Keratinocyte (primary cell): ENCODE measurements at regions not wholly inside any gene's neighbourhood (a gene's known extent, or its start where the extent isn't known, plus 50 kb on each side); places are given as distances from the start of the nearest gene placed in this dataset.
"Not testable (repeated sequence)": the region's sequence is repeated elsewhere in the genome, so short reads cannot be mapped to it uniquely, and the experiment has no call there.

Source experiments
- DNase-seq: peaks from one replicate; pipeline ENCODE4 v3.0.0-alpha.2; 2011; ENCODE audit warnings: low read depth, missing footprints, low spot score
- FAIRE-seq: peaks from 2 replicates; lab custom pipeline; 2011; peaks lifted over from hg19 to GRCh38; lab: Jason Lieb, UNC
- H2AFZ ChIP-seq: 2 replicates; pipeline ENCODE4 v1.6.0; 2012; ENCODE audit warnings: low read length, control low read depth, inconsistent platforms; ENCODE audit not compliant: control insufficient read depth
- H3K27ac ChIP-seq: 2 replicates; pipeline ENCODE4 v1.5.1; 2011; ENCODE audit warnings: low read length; ENCODE audit not compliant: control insufficient read depth, insufficient read depth
- H3K27me3 ChIP-seq: 3 replicates; pipeline ENCODE4 v1.6.0; 2011; ENCODE audit warnings: low read length; ENCODE audit not compliant: control insufficient read depth, insufficient read depth; ENCODE audit errors: extremely low read depth
- H3K36me3 ChIP-seq, 2 experiments: 2 replicates in 1 of 2; 3 replicates in 1 of 2; pipeline ENCODE4 v1.5.1; 2011; ENCODE audit warnings: low read length in 2 of 2, mild to moderate bottlenecking in 1 of 2; ENCODE audit not compliant: control insufficient read depth in 2 of 2, insufficient read depth in 2 of 2; ENCODE audit errors: extremely low read depth in 1 of 2
- H3K4me1 ChIP-seq: 3 replicates; pipeline ENCODE4 v1.5.1; 2011; ENCODE audit warnings: low read length; ENCODE audit not compliant: control insufficient read depth, insufficient read depth; ENCODE audit errors: extremely low read depth
- H3K4me2 ChIP-seq: 3 replicates; pipeline ENCODE4 v1.6.0; 2011; ENCODE audit warnings: low read depth, low read length; ENCODE audit not compliant: control insufficient read depth, insufficient read depth; ENCODE audit errors: extremely low read depth
- H3K4me3 ChIP-seq, 3 experiments: fragments of 200-600 bp in 1 of 3; sonication (generic) in 1 of 3; 2 replicates in 2 of 3; 3 replicates in 1 of 3; pipeline ENCODE4 v1.5.1; 2011 to 2016; ENCODE audit warnings: low read length in 3 of 3, mild to moderate bottlenecking in 3 of 3, control low read depth in 2 of 3, inconsistent platforms in 1 of 3, low read depth in 1 of 3, mixed read lengths in 1 of 3, mixed run types in 1 of 3, moderate library complexity in 1 of 3; ENCODE audit not compliant: control insufficient read depth in 2 of 3, insufficient read depth in 2 of 3; ENCODE audit errors: extremely low read depth in 1 of 3
- H3K79me2 ChIP-seq: 2 replicates; pipeline ENCODE4 v1.6.0; 2012; ENCODE audit warnings: low read length; ENCODE audit not compliant: control insufficient read depth, insufficient read depth
- H3K9ac ChIP-seq: 3 replicates; pipeline ENCODE4 v1.6.0; 2011; ENCODE audit warnings: low read length; ENCODE audit not compliant: control insufficient read depth, insufficient read depth; ENCODE audit errors: extremely low read depth
- H3K9me1 ChIP-seq: 3 replicates; pipeline ENCODE4 v1.6.0; 2011; ENCODE audit warnings: low read length; ENCODE audit not compliant: control insufficient read depth, insufficient read depth; ENCODE audit errors: extremely low read depth
- H3K9me3 ChIP-seq: 2 replicates; pipeline ENCODE4 v1.5.1; 2012; ENCODE audit warnings: low read depth, low read length; ENCODE audit not compliant: control insufficient read depth
- H4K20me1 ChIP-seq: 3 replicates; pipeline ENCODE4 v1.6.0; 2011; ENCODE audit warnings: low read length; ENCODE audit not compliant: control insufficient read depth, insufficient read depth; ENCODE audit errors: extremely low read depth
- CTCF ChIP-seq, 3 experiments: IDR thresholded peaks in 1 of 3; conservative IDR thresholded peaks in 1 of 3; optimal IDR thresholded peaks in 1 of 3; 2 replicates in 2 of 3; 3 replicates in 1 of 3; pipeline versions ENCODE3 to v1.5.1; 2011; ENCODE audit warnings: low read length in 3 of 3, mild to moderate bottlenecking in 3 of 3, moderate library complexity in 2 of 3, control low read depth in 1 of 3, inconsistent platforms in 1 of 3; ENCODE audit not compliant: insufficient read depth in 2 of 3; ENCODE audit errors: extremely low read depth in 1 of 3
- EZH2 ChIP-seq: IDR thresholded peaks from one replicate; pipeline ENCODE4 v1.6.1; 2012; ENCODE audit warnings: inconsistent platforms, mild to moderate bottlenecking, low read length, moderate library complexity
- dilution Hi-C: fragments of 300-500 bp; cut with MboI; formaldehyde crosslinking; loops from one replicate; pipeline ENCODE4 v1.7.0; 2020; ENCODE audit warnings: low sequenced_read_pairs; ENCODE audit not compliant: extremely low pct_ligation_motif_present

GRCh38 chr17:73914536-73915274, 270.5 kb upstream of the SDK2 start:
- no peak overlapping the region for H3K4me3 ChIP-seq
- TF ChIP-seq EZH2: no peak
- no peak for TF ChIP-seq CTCF (optimal IDR thresholded peaks at IDR 0.05 in 1 of 3, IDR thresholded peaks at IDR 0.05 in 1 of 3, conservative IDR thresholded peaks at IDR 0.05 in 1 of 3; ENCODE audit: extremely low read depth in 1 of 3, insufficient read depth in 2 of 3, low read length in 3 of 3)
- H3K4me2 ChIP-seq: no peak overlapping the region
- no peaks in the 10 kb centered on the region for H3K4me1 ChIP-seq
- no peak overlapping the region for H3K27ac ChIP-seq
- DNase-seq (no peak), FAIRE-seq (no peak)
- no peaks in the 10 kb centered on the region for H3K9me1 ChIP-seq
- no peaks in the 10 kb centered on the region for H3K9me3 ChIP-seq
- no peak overlapping the region for H3K9ac ChIP-seq
- H3K79me2 ChIP-seq: no peaks in the 10 kb centered on the region
- no peaks in the 10 kb centered on the region for H3K27me3 ChIP-seq
- dilution Hi-C loops: no loop called here
- no peaks in the 10 kb centered on the region for H3K36me3 ChIP-seq
- no peaks in the 10 kb centered on the region for H4K20me1 ChIP-seq
- H2AFZ ChIP-seq: no peak overlapping the region

- H3K36me3 ChIP-seq, DNase-seq, H3K9me3 ChIP-seq, H3K4me3 ChIP-seq, FAIRE-seq, H4K20me1 ChIP-seq, H3K4me2 ChIP-seq, H3K4me1 ChIP-seq, H3K9ac ChIP-seq, H3K9me1 ChIP-seq, H3K27ac ChIP-seq, H3K79me2 ChIP-seq, H3K27me3 ChIP-seq, dilution Hi-C loops, H2AFZ ChIP-seq: not testable (repeated sequence)
These were observed 274.8 kb upstream of the SDK2 start for GRCh38 chr17:73919033-73919432.

GRCh38 chr17:73921306-73921705, 277.1 kb upstream of the SDK2 start:
- Histone ChIP-seq H3K79me2 (no peaks in the 10 kb centered on the region), H3K4me1 (no peaks in the 10 kb centered on the region), H3K9me1 (no peaks in the 10 kb centered on the region), H4K20me1 (no peaks in the 10 kb centered on the region), H3K27ac (no peak overlapping the region), H3K4me3 (no peak overlapping the region), H3K27me3 (no peaks in the 10 kb centered on the region), H2AFZ (no peak overlapping the region), H3K9ac (no peak overlapping the region), H3K36me3 (no peaks in the 10 kb centered on the region), H3K9me3 (no peaks in the 10 kb centered on the region), H3K4me2 (no peak overlapping the region)
- dilution Hi-C loops: no loop called here
- TF ChIP-seq CTCF (optimal IDR thresholded peaks at IDR 0.05 in 1 of 3, IDR thresholded peaks at IDR 0.05 in 1 of 3, conservative IDR thresholded peaks at IDR 0.05 in 1 of 3; ENCODE audit: extremely low read depth in 1 of 3, insufficient read depth in 2 of 3, low read length in 3 of 3) (no peak), EZH2 (no peak)
- DNase-seq: no peak
- FAIRE-seq: no peak
